NCI-H345 treated with DMSO at 0.1 percent for 48 hours (cell line): ENCODE measurements at regions not wholly inside any gene's neighbourhood (a gene's known extent, or its start where the extent isn't known, plus 50 kb on each side); places are given as distances from the start of the nearest gene placed in this dataset.
A peak's percentile ranks its signal among the peaks of the same experiment; 100 is the strongest.

Experiments
- DNase-seq: peaks from one replicate; lab custom pipeline; 2025; ENCODE audit not compliant: unreplicated experiment; lab: John Stamatoyannopoulos, UW

- DNase-seq, result no peak
Observed at GRCh38 chr2:160630801-160631590, 137.4 kb upstream of the RBMS1 start.

GRCh38 chr2:160632084-160632975 is 138.7 kb upstream of the RBMS1 start:
- peak; percentile 12 for DNase-seq

- DNase-seq, result no peak
Observed at GRCh38 chr2:160634436-160634835, 140.8 kb upstream of the RBMS1 start.

- no peak for DNase-seq
Observed at GRCh38 chr2:160635488-160635887, 141.9 kb upstream of the RBMS1 start.

GRCh38 chr2:160639472-160639871 is 145.9 kb upstream of the RBMS1 start:
- DNase-seq, result no peak

- no peak for DNase-seq
Observed at GRCh38 chr2:160646684-160647444, 153.3 kb upstream of the RBMS1 start.

GRCh38 chr2:160647967-160648685 is 154.5 kb upstream of the RBMS1 start:
- DNase-seq, result no peak

- DNase-seq, result no peak
Observed at GRCh38 chr2:160649698-160650097, 156.1 kb upstream of the RBMS1 start.

- DNase-seq, result no peak
Observed at GRCh38 chr2:160650196-160651118, 156.8 kb upstream of the RBMS1 start.

GRCh38 chr2:160651416-160652200 is 158.0 kb upstream of the RBMS1 start:
- no peak for DNase-seq

GRCh38 chr2:160652236-160652635 is 158.6 kb upstream of the RBMS1 start:
- DNase-seq, result no peak

- DNase-seq, result no peak
Observed at GRCh38 chr2:160657196-160657595, 163.6 kb upstream of the RBMS1 start.

GRCh38 chr2:160658851-160659250 is 165.2 kb upstream of the RBMS1 start:
- DNase-seq, result no peak

- DNase-seq, result no peak
Observed at GRCh38 chr2:160660741-160661140, 167.1 kb upstream of the RBMS1 start.

GRCh38 chr2:160664603-160665140 is 171.1 kb upstream of the RBMS1 start:
- no peak for DNase-seq

- DNase-seq, result peak; percentile 55
Observed at GRCh38 chr2:160666154-160667060, 172.8 kb upstream of the RBMS1 start.

GRCh38 chr2:160667811-160668210 is 174.2 kb upstream of the RBMS1 start:
- DNase-seq, result no peak

- DNase-seq, result no peak
Observed at GRCh38 chr2:160670618-160671017, 177.0 kb upstream of the RBMS1 start.
